Activated CD4-positive, alpha-beta memory T cell treated with anti-CD3 and anti-CD28 coated beads for 36 hours (primary cell): ENCODE measurements at regions not wholly inside any gene's neighbourhood (a gene's known extent, or its start where the extent isn't known, plus 50 kb on each side); places are given as distances from the start of the nearest gene placed in this dataset.

Experiments used
- CTCF ChIA-PET: fragments of 350-600 bp; sonication (Branson Sonifier 250); formaldehyde crosslinking; loops from one replicate; lab custom pipeline; 2021; ENCODE audit warnings: antibody characterized with exemption, inconsistent platforms; lab: Charles Lee
- POLR2A ChIA-PET: fragments of 350-600 bp; sonication (Branson Sonifier 250); formaldehyde crosslinking; loops from one replicate; lab custom pipeline; 2021; ENCODE audit warnings: antibody characterized with exemption; lab: Charles Lee
- DNase-seq: peaks from one replicate; pipeline ENCODE4 v3.0.0-alpha.2; 2020
- H3K27ac Mint-ChIP-seq: one replicate; pipeline ENCODE4 v1.8.0; 2021; ENCODE audit warnings: mixed read lengths
- H3K27me3 Mint-ChIP-seq: one replicate; pipeline ENCODE4 v1.8.0; 2021; ENCODE audit warnings: mixed read lengths
- H3K36me3 Mint-ChIP-seq: one replicate; pipeline ENCODE4 v1.8.0; 2021; ENCODE audit warnings: mixed read lengths
- H3K4me1 Mint-ChIP-seq: one replicate; pipeline ENCODE4 v1.8.0; 2021; ENCODE audit warnings: low read depth, mixed read lengths
- H3K4me3 Mint-ChIP-seq: one replicate; pipeline ENCODE4 v1.8.0; 2021; ENCODE audit warnings: mild to moderate bottlenecking, mixed read lengths
- H3K9me3 Mint-ChIP-seq: one replicate; pipeline ENCODE4 v1.8.0; 2021; ENCODE audit warnings: mixed read lengths
- intact Hi-C: fragments of 100-400 bp; cut with micrococcal nuclease; formaldehyde crosslinking; loops from one replicate; pipeline ENCODE4 v1.15.1; 2023

DNA sequence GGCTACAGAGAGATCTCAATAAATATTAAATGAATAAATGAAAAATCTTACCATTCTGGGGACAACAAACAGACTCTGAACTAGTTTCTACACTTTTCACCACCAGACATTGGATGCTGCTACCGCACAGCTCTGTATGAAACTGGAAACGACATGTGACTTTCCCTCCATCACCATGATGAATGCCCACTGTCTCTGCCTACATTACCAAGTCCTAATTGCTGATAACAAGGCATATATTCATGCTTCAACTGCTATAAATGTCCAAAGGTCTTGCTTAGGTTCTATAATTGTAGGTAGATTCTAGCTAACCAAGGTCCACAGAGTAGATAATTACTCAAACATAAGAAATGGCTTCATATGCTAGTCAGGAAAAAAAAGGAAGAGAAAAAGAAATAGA lies 399.4 kb upstream of the ADGRL3 start:
- ChIA-PET POLR2A (no interaction called here), CTCF (no interaction called here)
- Mint-ChIP-seq H3K9me3 (peaks cover 7% of the 10 kb centered on the region), H3K4me1 (no peaks in the 10 kb centered on the region), H3K27ac (no peak overlapping the region), H3K4me3 (no peak overlapping the region), H3K36me3 (no peaks in the 10 kb centered on the region), H3K27me3 (no peaks in the 10 kb centered on the region)
- intact Hi-C loops, result no loop called here
- no peak for DNase-seq

DNA sequence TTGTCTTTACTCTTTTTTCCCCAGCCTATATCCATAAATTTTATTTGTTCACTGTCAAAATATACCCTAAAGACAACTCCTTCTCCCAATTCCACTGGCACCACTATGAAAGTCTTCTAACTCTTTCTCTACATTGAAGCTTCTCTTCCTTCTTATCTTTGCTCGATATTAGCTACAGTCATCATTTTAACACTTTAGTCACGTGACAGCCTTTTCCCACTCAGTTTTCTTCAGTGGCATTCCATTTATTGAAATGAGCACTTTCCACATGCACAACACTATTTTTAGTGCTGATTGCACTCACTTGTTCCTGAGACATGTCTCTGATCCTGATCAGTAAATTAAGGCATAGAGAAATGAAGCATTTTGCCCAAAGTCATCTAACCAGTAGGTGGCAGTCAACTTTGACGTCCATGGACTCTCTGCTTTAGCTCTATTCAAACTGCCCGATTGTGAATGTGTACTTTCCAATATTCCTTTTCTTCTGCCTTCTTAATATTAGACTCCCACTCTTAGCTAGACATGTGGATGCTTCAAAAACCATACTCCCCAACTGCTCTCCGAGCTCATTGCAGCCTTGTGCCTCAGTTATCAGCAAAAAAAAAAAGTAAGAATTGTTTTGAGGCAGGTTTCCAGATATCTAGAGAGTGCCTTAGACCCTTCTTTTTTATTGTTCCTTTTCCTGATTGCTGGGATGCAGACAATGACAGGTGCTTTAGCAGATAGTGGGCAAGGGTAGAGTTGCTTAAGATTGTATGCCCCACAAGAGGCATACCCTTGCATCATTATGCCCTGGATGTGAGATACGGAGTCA lies 394.4 kb upstream of the ADGRL3 start:
- Mint-ChIP-seq H3K27me3 (no peaks in the 10 kb centered on the region), H3K36me3 (no peaks in the 10 kb centered on the region), H3K9me3 (peaks cover 8% of the 10 kb centered on the region), H3K27ac (no peak overlapping the region), H3K4me1 (no peaks in the 10 kb centered on the region), H3K4me3 (no peak overlapping the region)
- POLR2A ChIA-PET, result no interaction called here
- no peak for DNase-seq
- CTCF ChIA-PET, result interaction anchor here (0.7 kb wide), 1 partner anchor 21 kb away, joined by 6 read pairs; no protein-coding TSS in a partner anchor
- intact Hi-C loops, result no loop called here

DNA sequence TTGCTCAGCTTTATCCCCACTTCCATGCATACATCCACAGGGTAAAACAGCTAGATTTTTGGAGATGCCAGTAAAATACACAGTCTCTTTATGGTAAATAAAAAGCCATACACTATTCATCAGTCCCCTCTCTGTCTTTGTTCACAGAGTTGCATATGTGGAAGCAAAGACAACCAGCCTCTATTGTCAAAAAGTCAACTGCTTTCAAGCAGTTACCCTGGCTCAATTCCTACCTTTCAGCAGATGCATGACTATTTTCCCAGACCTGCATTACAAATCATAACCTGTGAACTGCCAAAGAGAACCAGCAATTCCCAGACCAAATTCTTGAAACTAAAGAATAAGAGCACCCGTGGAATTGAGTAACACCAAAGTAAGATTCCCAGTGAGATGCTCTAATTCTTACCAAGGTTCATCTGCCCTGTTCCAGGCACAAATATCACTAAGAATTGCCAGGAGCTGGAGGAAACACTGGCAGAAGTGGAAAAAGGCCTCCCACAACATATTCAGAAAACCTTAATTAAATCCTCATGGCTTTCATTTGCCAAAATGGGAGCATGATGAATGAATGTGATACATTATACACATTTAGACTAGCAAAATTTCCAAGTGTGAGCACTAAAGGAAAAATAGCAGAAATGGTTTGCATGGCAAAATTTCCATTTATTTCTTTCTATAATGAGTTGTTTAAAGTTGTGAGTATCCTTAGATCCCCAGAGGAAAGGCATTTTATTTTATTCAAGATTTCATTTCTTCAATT lies 391.2 kb upstream of the ADGRL3 start:
- intact Hi-C loops, result no loop called here
- no peaks in the 10 kb centered on the region for H3K4me1 Mint-ChIP-seq
- POLR2A ChIA-PET, result no interaction called here
- DNase-seq, result no peak
- no peaks in the 10 kb centered on the region for H3K36me3 Mint-ChIP-seq
- CTCF ChIA-PET, result no interaction called here
- H3K27ac Mint-ChIP-seq, result no peak overlapping the region
- H3K9me3 Mint-ChIP-seq, result peaks cover 11% of the 10 kb centered on the region
- H3K4me3 Mint-ChIP-seq, result no peak overlapping the region
- no peaks in the 10 kb centered on the region for H3K27me3 Mint-ChIP-seq

DNA sequence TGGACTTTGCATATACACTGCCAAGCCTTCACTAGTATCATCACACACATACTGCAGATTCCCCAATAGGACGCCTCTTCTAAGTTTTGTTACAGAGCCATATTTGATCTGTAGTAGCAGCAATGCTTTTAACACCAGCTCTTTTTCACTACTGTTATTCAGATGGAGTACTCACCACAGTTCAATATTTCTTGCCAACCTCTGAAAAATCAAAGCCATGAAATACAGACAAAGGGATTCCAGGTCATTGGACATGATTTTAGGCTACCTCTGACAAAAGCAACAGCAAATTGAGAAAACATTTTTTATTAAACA lies 390.7 kb upstream of the ADGRL3 start:
- H3K4me1 Mint-ChIP-seq, result no peaks in the 10 kb centered on the region
- ChIA-PET POLR2A (no interaction called here), CTCF (no interaction called here)
- peaks cover 11% of the 10 kb centered on the region for H3K9me3 Mint-ChIP-seq
- no peak overlapping the region for H3K4me3 Mint-ChIP-seq
- DNase-seq, result no peak
- no peak overlapping the region for H3K27ac Mint-ChIP-seq
- H3K36me3 Mint-ChIP-seq, result no peaks in the 10 kb centered on the region
- intact Hi-C loops, result no loop called here
- no peaks in the 10 kb centered on the region for H3K27me3 Mint-ChIP-seq

DNA sequence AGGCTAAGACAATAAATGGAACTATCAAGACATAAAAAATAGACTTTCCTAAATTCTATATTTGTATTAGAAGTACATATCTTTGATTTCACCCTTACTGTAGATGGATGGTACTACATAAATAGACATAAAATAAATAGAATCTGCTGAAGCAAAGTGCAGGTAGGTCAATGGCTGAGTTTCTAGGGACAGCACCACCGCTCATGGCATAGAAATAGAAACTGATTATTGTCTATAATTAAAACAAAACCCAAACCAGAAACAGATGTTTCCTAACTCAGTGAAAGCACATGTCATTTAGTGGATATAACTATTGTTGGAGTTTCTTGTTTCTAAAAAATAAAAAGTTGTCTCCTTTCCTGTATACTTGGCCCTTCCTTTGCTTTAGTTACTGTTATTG lies 387.3 kb upstream of the ADGRL3 start:
- no peaks in the 10 kb centered on the region for H3K27me3 Mint-ChIP-seq
- intact Hi-C loops, result no loop called here
- no peak for DNase-seq
- CTCF ChIA-PET, result no interaction called here
- H3K4me1 Mint-ChIP-seq, result no peaks in the 10 kb centered on the region
- POLR2A ChIA-PET, result no interaction called here
- peaks cover 10% of the 10 kb centered on the region for H3K9me3 Mint-ChIP-seq
- no peaks in the 10 kb centered on the region for H3K36me3 Mint-ChIP-seq
- no peak overlapping the region for H3K27ac Mint-ChIP-seq
- no peak overlapping the region for H3K4me3 Mint-ChIP-seq

DNA sequence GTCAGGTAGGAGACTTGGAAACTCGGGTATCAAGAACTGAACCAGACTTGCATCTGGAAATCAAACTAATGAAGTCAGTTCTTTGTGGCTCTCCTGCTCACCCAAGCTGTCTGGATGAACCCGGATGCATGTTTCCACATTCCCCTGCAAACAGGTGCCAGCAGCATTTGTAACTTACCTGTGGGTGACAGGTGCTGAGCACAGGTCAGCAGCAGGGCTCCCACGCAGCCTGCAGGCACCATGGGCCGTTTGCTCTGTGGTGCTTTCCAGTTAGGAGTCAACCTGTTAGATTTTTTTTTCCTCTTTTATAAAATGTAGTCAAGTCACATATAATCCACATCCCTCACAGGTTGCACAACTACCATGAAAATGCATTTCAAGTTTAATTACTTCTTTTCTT lies 385.6 kb upstream of the ADGRL3 start:
- intact Hi-C loops, result no loop called here
- no peak overlapping the region for H3K4me3 Mint-ChIP-seq
- ChIA-PET POLR2A (no interaction called here), CTCF (no interaction called here)
- no peak overlapping the region for H3K27ac Mint-ChIP-seq
- no peaks in the 10 kb centered on the region for H3K36me3 Mint-ChIP-seq
- no peaks in the 10 kb centered on the region for H3K27me3 Mint-ChIP-seq
- H3K4me1 Mint-ChIP-seq, result no peaks in the 10 kb centered on the region
- peaks cover 10% of the 10 kb centered on the region for H3K9me3 Mint-ChIP-seq
- DNase-seq, result no peak

DNA sequence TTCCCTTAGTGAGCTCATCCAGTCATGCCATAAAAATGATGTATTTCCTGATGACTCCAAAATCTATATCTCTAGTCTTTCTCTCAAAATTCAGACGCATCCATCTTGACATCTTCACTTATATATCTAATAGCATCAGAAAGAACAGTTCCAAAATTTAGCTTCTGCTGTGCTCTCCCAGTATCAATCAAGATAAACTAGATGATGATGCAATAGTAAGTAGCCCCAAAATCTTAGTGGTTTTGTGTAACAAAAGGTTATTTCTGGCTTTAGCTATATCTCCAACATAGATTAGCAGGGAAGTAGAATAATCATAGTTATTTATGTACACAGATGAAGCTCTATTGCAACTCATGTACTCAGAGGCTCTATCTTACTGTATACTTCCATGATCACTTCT lies 382.5 kb upstream of the ADGRL3 start:
- H3K9me3 Mint-ChIP-seq, result peaks cover 2% of the 10 kb centered on the region
- CTCF ChIA-PET, result no interaction called here

DNA sequence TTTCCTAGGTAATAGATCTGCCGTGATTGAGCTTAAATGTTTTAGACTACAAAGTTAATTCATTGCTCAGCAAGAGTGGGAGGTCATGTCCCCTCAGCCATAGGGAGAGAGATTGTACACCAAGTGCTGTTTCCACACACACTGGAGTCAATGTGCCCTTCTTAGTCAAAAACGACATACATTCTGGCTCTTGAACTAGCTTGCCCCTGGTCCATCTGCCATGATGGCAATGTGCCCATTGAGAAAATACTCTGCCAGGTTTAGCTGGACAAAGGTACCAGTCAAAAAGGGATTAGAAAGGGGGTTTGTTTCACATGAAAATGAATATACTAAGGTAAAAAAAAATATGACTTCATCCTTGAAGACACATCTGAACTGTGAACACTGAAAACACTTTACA lies 377.1 kb upstream of the ADGRL3 start:
- H3K27me3 Mint-ChIP-seq, result no peaks in the 10 kb centered on the region
- no peaks in the 10 kb centered on the region for H3K9me3 Mint-ChIP-seq
- H3K27ac Mint-ChIP-seq, result no peak overlapping the region
- H3K4me1 Mint-ChIP-seq, result no peaks in the 10 kb centered on the region
- intact Hi-C loops, result no loop called here
- H3K4me3 Mint-ChIP-seq, result no peak overlapping the region
- DNase-seq, result no peak
- ChIA-PET CTCF (no interaction called here), POLR2A (no interaction called here)
- H3K36me3 Mint-ChIP-seq, result no peaks in the 10 kb centered on the region

More for the DNA sequence above, 382.5 kb upstream of the ADGRL3 start:
- no peaks in the 10 kb centered on the region for H3K27me3 Mint-ChIP-seq
- H3K36me3 Mint-ChIP-seq, result no peaks in the 10 kb centered on the region
- H3K27ac Mint-ChIP-seq, result no peak overlapping the region
- intact Hi-C loops, result no loop called here
- no peak for DNase-seq
- H3K4me3 Mint-ChIP-seq, result no peak overlapping the region
- POLR2A ChIA-PET, result no interaction called here
- H3K4me1 Mint-ChIP-seq, result no peaks in the 10 kb centered on the region

DNA sequence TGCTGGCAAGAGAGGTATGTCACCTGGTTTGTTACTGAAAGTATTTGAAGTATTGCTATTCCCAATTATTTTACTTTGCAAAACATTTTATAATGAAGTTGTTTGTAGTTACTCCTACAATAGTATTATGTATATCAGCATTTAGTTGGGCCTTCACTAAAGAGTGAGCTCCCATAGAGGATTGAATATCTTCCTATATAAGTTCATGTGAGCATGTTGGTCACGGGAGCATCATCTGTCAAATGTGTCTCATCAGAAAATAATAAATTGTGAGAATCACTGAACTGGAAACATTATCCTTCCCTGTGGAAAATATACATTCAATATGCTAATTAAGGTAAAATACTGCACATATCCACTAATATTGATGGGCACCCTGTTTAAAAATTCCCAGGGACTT lies 360.1 kb upstream of the ADGRL3 start:
- Mint-ChIP-seq H3K4me1 (no peaks in the 10 kb centered on the region), H3K27me3 (no peaks in the 10 kb centered on the region), H3K27ac (no peak overlapping the region), H3K4me3 (no peak overlapping the region), H3K9me3 (peaks cover 10% of the 10 kb centered on the region), H3K36me3 (no peaks in the 10 kb centered on the region)
- intact Hi-C loops, result no loop called here
- POLR2A ChIA-PET, result no interaction called here
- no peak for DNase-seq
- CTCF ChIA-PET, result no interaction called here

DNA sequence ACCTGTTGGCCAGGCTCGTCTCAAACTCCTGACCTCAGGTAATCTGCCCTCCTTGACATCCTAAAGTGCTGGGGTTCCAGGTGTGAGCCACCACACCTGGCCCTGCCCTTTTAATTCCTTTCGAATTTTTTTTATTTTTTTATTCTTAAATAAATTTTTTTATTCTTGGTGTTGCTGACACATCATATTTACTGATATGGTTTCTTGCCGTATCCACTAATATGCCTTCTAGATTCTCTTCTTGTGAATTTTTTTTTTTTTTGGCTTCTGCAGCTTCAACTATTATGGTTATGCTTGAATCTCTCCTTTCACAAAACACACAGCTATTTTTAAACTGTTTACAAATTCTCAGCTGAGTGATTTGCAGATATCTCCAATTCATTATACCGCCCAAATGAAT lies 353.4 kb upstream of the ADGRL3 start:
- peaks cover 14% of the 10 kb centered on the region for H3K9me3 Mint-ChIP-seq
- H3K27me3 Mint-ChIP-seq, result no peaks in the 10 kb centered on the region
- intact Hi-C loops, result no loop called here
- no peak for DNase-seq
- no peaks in the 10 kb centered on the region for H3K4me1 Mint-ChIP-seq
- no peak overlapping the region for H3K27ac Mint-ChIP-seq
- no peaks in the 10 kb centered on the region for H3K36me3 Mint-ChIP-seq
- POLR2A ChIA-PET, result no interaction called here
- CTCF ChIA-PET, result no interaction called here
- H3K4me3 Mint-ChIP-seq, result no peak overlapping the region

DNA sequence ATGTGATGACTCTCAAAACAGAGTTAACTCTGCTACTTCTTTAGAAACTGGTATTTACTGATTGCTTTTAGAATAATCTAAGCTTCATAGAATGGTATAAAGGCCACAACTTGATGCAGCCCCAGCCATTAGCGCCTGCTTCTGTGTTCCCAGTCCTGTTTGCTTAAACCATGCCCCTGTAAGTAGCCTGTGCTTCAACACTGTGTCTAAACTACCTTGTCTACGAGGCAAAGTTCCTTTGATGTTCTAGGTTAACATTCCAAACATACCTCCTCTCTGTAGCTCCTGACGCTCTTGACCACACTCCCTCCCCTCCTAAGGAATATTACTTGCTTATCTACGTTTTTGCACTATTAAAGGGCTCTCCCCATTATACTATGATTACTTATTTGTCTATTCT lies 352.5 kb upstream of the ADGRL3 start:
- Mint-ChIP-seq H3K27me3 (no peaks in the 10 kb centered on the region), H3K9me3 (peaks cover 19% of the 10 kb centered on the region), H3K36me3 (no peaks in the 10 kb centered on the region), H3K27ac (no peak overlapping the region), H3K4me3 (no peak overlapping the region), H3K4me1 (no peaks in the 10 kb centered on the region)
- no peak for DNase-seq
- ChIA-PET CTCF (no interaction called here), POLR2A (no interaction called here)
- intact Hi-C loops, result no loop called here

DNA sequence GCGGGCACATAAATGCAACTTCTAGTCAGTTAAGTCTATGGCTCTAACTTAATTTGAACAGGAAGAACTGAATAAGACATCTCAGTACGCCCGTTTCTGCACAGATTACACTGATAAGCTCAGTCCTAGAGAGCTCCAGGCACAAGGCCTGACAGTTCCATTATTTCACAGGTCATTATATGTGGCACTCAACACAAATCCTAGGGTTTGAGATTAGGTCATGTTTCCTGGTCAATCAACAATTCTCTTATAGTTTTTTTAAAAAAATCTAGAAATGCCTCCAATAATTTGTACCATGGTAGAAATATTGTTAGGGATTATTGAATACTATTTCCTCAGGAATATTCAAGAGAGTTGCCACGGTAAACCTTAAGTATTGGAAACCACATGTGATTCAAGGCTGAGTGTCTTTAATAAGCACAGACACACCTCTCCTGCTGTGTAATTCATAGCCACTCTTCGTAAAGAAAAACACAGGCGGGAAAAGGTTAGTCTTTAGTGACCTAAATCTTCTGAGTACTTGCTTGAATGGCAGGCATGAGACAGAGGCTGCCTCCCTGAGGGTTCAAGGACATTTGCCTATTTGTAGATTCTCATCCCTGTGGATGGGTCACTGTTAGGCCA lies 342.9 kb upstream of the ADGRL3 start:
- Mint-ChIP-seq H3K27me3 (no peaks in the 10 kb centered on the region), H3K36me3 (no peaks in the 10 kb centered on the region), H3K4me3 (no peak overlapping the region), H3K4me1 (no peaks in the 10 kb centered on the region), H3K27ac (no peak overlapping the region), H3K9me3 (peaks cover 26% of the 10 kb centered on the region)
- intact Hi-C loops, result no loop called here
- ChIA-PET CTCF (no interaction called here), POLR2A (no interaction called here)
- DNase-seq, result no peak
